IPS-18a (cell line): ENCODE measurements at regions not wholly inside any gene's neighbourhood (a gene's known extent, or its start where the extent isn't known, plus 50 kb on each side); places are given as distances from the start of the nearest gene placed in this dataset.
"Not testable (repeated sequence)": the region's sequence is repeated elsewhere in the genome, so short reads cannot be mapped to it uniquely, and the experiment has no call there.

Experiments used
- H3K27ac ChIP-seq: one replicate; pipeline ENCODE4 v1.5.1; 2013; ENCODE audit warnings: low read length
- H3K27me3 ChIP-seq: one replicate; pipeline ENCODE4 v1.6.1; 2013; ENCODE audit warnings: mild to moderate bottlenecking, low read length; ENCODE audit not compliant: control insufficient read depth, insufficient read depth
- H3K36me3 ChIP-seq: one replicate; pipeline ENCODE4 v1.6.1; 2013; ENCODE audit warnings: low read depth, low read length; ENCODE audit not compliant: control insufficient read depth
- H3K4me1 ChIP-seq: one replicate; pipeline ENCODE4 v1.6.1; 2013; ENCODE audit warnings: low read depth, low read length; ENCODE audit not compliant: control insufficient read depth
- H3K4me3 ChIP-seq: one replicate; pipeline ENCODE4 v1.5.1; 2013; ENCODE audit warnings: low read length
- H3K9ac ChIP-seq: one replicate; pipeline ENCODE4 v1.6.1; 2013; ENCODE audit warnings: mild to moderate bottlenecking, low read length, moderate library complexity
- H3K9me3 ChIP-seq: one replicate; pipeline ENCODE4 v1.6.1; 2013; ENCODE audit warnings: low read depth, low read length; ENCODE audit not compliant: control insufficient read depth

DNA sequence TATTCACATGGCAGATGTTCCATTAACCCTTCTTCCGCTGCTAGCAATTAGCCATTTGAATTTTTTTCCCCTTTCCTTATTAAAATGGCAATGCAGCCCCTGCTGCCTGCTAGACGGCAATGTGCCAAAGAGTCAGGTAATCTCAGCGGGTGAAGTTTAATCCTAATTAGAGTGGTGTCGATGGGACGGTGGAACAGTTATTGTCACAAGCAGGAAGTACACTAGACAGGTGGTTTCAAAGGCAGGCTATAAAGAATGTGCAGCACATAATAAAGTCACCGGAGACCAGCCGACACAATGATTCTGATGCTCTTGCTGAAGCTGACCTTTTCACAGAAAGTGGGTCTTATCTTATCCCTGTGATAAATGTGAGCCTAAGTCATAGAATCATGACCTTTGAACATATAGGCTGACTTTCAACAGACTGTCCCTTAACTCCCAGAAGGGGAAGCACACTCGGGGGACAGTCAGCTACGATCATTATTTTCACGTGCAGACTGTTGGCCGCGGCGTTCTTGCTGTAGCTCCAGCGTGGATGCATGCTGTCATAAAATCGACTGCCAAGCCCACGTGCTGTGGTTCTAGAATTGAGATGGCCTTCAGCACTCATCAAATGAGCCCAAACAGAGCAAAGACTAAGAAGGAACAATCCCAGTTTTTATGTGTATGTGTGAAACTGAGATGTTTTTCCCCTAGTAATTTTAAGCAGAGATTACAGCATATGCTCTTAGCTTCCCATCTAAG is 926.2 kb upstream of the SOX11 start:
- H3K4me1 ChIP-seq = no peaks in the 10 kb centered on the region
- H3K36me3 ChIP-seq = no peaks in the 10 kb centered on the region
- no peak overlapping the region for H3K4me3 ChIP-seq
- no peaks in the 10 kb centered on the region for H3K27me3 ChIP-seq
- H3K9ac ChIP-seq = no peak overlapping the region
- no peak overlapping the region for H3K27ac ChIP-seq
- no peaks in the 10 kb centered on the region for H3K9me3 ChIP-seq

DNA sequence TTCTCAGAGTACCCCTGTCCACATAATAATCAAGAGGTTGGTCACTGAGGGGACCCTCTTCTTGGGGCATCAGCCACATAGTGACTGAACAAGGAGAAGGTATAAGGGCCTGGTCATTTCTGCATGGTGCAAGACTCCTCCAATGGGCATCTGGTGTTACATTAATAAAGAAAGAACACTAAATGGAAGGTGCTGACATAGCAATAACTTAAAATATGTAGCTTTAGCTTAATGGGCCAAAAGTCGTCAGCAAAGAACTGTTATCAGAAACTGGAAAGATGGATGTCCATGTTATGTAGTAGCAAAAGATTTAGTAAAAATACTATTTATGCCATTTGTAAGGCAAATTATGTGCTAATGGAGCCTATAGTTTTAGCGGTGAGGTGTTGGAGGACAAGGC is 916.5 kb upstream of the SOX11 start:
- Histone ChIP-seq H3K9me3 (no peaks in the 10 kb centered on the region), H3K4me1 (no peaks in the 10 kb centered on the region), H3K27me3 (no peaks in the 10 kb centered on the region), H3K9ac (no peak overlapping the region), H3K4me3 (no peak overlapping the region), H3K36me3 (no peaks in the 10 kb centered on the region), H3K27ac (no peak overlapping the region)

DNA sequence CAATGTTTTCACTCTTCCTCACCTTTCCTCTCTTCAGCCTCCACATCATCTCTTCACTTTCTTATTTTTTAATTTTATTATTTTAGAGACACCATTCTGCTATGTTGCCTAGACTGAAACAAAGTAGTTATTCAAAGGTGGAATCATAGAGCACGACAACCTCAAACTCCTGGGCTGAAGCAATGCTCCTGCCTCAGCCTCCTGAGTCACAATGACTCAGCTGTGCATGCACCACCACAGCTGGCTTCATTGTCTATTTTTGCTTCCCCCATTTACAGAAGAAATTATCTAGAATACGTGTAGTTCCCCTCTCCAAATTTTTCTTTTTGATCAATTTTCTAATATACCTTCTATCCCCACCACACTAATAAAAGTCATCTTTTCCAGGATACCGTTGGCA is 911.5 kb upstream of the SOX11 start:
- no peaks in the 10 kb centered on the region for H3K36me3 ChIP-seq
- H3K27me3 ChIP-seq = no peaks in the 10 kb centered on the region
- no peaks in the 10 kb centered on the region for H3K9me3 ChIP-seq
- no peaks in the 10 kb centered on the region for H3K4me1 ChIP-seq
- H3K27ac ChIP-seq = no peak overlapping the region
- H3K4me3 ChIP-seq = no peak overlapping the region
- H3K9ac ChIP-seq = no peak overlapping the region

DNA sequence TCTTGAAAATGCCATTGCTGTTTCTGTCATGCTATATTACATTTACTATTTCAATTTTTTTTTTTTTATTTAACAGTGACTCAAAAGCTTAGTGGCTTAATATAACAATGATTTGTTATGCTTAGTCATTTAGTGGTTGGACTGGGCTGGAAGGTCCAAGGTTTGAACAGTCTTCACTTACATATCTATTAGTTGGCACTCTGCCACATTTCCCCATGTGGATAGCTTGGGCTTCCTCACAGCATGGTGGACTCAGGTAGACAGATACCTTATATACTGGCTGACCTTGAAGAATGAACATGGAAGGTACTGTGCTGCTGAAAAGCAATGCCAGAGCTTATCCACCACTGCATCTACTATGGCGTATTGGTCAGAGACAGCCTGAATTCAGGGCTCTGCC is 909.5 kb upstream of the SOX11 start:
- H3K4me3 ChIP-seq = no peak overlapping the region
- no peak overlapping the region for H3K27ac ChIP-seq
- no peaks in the 10 kb centered on the region for H3K4me1 ChIP-seq
- H3K9me3 ChIP-seq = no peaks in the 10 kb centered on the region
- no peaks in the 10 kb centered on the region for H3K27me3 ChIP-seq
- H3K9ac ChIP-seq = no peak overlapping the region
- H3K36me3 ChIP-seq = no peaks in the 10 kb centered on the region

DNA sequence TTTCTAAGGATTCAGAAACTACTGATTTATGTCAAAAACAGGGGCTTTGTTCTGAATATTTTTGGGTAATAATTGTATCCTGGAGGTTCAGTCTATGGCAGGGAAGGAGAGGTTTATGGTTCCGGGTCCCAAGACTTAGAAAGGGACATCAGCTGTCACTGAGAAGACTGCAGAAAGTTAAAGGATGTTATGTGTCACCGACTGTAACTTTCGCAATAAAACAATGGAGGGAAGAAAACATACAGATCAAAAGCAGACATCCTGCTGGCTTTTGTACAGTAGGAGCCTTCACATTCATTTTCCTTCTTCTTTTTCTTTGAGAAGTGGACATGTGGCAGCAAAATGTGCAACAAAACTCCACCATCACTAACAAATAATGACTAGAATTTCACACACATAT is 900.7 kb upstream of the SOX11 start:
- Histone ChIP-seq H3K27ac (no peak overlapping the region), H3K27me3 (no peaks in the 10 kb centered on the region), H3K9me3 (no peaks in the 10 kb centered on the region), H3K4me3 (no peak overlapping the region), H3K9ac (no peak overlapping the region), H3K36me3 (no peaks in the 10 kb centered on the region), H3K4me1 (no peaks in the 10 kb centered on the region)

DNA sequence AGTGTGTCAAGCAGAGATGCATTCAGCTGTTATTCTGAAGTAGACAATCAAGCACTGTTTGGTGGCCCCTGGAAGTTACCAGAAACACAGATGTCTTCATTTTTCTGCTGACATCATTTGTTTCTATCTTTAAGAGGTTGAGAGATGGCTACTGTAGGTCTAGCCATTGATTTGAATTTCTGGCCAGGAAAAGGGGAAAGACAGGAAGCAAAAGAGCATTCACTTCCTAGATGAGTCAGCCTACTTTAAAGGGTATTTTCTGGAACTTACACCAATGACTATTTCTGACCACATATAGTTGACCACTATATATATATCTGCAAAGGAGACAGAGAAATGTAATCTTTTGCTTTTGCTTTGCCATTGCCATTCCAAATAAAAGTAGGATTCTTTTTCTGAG is 900.1 kb upstream of the SOX11 start:
- Histone ChIP-seq H3K9ac (no peak overlapping the region), H3K36me3 (no peaks in the 10 kb centered on the region), H3K27me3 (no peaks in the 10 kb centered on the region), H3K27ac (no peak overlapping the region), H3K4me3 (no peak overlapping the region), H3K4me1 (no peaks in the 10 kb centered on the region), H3K9me3 (no peaks in the 10 kb centered on the region)

DNA sequence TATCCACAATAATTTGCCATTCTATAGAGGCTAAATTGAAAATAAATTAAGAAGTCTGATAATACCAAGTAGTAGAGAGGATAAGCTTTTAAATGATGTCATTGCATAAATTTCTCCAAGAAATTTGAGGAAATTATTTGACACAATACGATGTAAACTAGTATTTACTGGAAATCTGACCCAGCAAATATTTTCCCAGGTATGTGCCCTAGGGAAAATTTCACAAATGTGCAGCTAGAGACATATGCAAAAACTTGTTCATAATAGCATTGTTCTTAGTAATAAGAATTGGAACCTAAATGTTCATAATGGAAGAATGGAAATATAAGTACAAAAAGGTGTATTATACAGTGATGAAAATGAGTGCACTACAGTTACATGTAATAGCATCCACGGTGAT is 888.8 kb upstream of the SOX11 start:
- H3K9ac ChIP-seq = no peak overlapping the region
- no peak overlapping the region for H3K27ac ChIP-seq
- H3K9me3 ChIP-seq = no peaks in the 10 kb centered on the region
- H3K27me3 ChIP-seq = no peaks in the 10 kb centered on the region
- no peaks in the 10 kb centered on the region for H3K4me1 ChIP-seq
- H3K4me3 ChIP-seq = no peak overlapping the region
- no peaks in the 10 kb centered on the region for H3K36me3 ChIP-seq

DNA sequence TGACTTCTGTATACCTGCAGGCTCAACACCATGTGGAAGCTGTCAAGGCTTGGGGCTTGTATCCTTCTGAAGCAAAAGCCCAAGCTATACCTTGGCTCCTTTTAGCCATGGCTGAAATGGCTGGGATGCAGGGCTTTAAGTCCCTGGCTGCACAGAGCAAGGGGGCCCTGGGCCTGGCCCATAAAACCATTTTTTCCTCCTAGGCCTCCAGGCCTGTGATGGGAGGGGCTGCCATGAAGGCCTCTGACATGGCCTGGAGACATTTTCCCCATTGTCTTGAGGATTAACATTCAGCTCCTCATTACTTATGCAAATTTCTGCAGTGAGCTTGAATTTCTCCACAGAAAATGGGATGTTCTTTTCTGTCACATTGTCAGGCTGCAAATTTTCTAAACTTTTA is 878.0 kb upstream of the SOX11 start:
- not testable (repeated sequence) for H3K9ac ChIP-seq, H3K27me3 ChIP-seq, H3K36me3 ChIP-seq, H3K4me1 ChIP-seq, H3K27ac ChIP-seq, H3K4me3 ChIP-seq
- peaks cover 22% of the 10 kb centered on the region for H3K9me3 ChIP-seq

DNA sequence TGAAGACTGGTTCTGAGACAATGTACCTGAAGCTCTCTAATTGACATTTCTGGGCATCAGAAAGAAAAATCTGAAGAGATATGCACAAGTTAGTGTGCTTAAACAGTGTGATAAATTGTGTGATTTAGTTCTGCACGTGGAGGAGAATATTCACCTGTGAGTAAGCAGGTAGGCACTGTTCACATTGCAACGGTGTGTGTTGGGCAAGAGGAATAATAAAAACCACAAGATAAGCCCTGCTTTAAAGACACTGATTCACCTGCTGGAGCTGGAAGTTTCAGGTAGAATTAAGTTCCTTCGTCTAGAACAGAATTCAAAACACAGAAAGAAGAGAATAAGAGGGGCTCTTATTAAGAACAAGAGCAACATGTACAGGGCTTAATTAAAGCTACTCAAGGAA is 864.3 kb upstream of the SOX11 start:
- H3K4me1 ChIP-seq = peaks cover 4% of the 10 kb centered on the region
- no peak overlapping the region for H3K9ac ChIP-seq

DNA sequence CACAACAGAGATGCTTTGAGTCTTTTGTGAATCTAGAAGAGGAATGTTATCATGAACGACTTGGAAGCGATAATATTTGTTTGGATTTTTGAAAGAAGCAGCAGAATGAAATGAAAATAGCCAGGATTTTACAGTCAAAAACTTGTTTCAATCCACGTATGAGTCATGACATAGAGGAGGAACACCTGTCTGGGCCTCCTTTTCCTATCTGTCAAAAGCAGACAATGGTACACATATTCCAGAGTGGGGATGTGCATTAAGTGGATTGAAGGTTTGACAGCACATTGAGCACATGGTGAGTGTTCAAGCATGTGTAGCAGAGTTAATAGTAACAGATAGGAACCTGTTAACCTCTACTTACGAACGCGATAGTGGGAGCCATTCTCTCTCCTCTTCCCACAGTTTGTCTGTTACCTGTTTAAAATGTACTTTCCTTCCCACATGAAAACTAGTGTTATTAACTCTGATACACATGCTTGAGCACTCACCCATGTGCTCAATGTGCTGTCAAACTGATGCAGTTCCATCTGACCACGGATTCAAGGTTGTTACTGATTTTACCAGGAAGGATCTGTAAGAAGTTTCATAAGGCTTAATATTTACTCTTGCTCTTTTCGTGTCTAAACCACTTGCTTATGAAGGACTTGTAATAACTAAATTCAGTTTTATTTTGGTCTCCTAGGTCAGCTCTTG is 863.4 kb upstream of the SOX11 start:
- Histone ChIP-seq H3K4me3 (no peak overlapping the region), H3K9ac (no peak overlapping the region), H3K27ac (no peak overlapping the region), H3K4me1 (peaks cover 4% of the 10 kb centered on the region), H3K36me3 (no peaks in the 10 kb centered on the region), H3K27me3 (no peaks in the 10 kb centered on the region), H3K9me3 (no peaks in the 10 kb centered on the region)

More for the DNA sequence above, 864.3 kb upstream of the SOX11 start:
- Histone ChIP-seq H3K4me3 (no peak overlapping the region), H3K27ac (no peak overlapping the region), H3K27me3 (no peaks in the 10 kb centered on the region), H3K9me3 (no peaks in the 10 kb centered on the region), H3K36me3 (no peaks in the 10 kb centered on the region)

DNA sequence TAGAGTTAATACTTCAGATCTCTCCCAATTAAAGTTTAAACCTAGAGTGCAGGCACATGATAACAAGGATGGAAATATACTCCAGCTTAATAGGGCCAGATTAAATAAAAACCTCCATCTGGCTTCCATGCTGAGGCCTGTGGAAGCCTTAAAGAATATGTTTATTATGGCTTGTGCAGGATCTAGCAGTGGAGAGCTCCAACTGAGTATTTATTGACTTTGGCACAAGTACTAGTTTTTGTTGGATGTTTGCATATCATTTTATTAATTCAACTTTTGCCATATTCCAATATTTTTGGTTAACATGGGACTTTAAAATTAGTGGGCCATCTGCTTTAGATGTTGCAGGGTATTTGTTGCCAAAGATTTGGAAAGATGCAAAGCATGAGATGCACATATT is 860.4 kb upstream of the SOX11 start:
- H3K27me3 ChIP-seq = no peaks in the 10 kb centered on the region
- no peaks in the 10 kb centered on the region for H3K9me3 ChIP-seq
- H3K36me3 ChIP-seq = no peaks in the 10 kb centered on the region
- H3K4me1 ChIP-seq = peaks cover 1% of the 10 kb centered on the region
- H3K27ac ChIP-seq = no peak overlapping the region
- H3K4me3 ChIP-seq = no peak overlapping the region
- H3K9ac ChIP-seq = no peak overlapping the region

DNA sequence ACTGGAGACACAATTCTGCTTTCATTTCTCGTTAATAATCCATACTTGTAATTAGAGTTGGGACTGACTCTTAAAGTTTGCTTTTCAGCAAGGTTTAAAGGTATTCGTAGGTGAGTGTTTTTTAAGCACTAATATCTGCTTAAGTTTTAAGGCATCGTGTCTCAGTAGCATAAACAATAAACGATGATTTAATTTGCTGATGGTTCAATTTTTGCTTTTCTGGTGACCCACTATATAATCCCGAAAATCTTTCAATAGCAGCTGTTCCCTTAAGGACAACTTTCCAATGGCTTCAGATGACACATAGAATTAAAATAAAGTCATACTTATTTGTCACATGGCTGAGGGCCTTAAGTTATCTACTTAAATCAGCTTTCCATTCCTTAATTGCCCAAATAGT is 859.5 kb upstream of the SOX11 start:
- H3K9ac ChIP-seq = no peak overlapping the region
- no peak overlapping the region for H3K27ac ChIP-seq
- no peaks in the 10 kb centered on the region for H3K36me3 ChIP-seq
- no peaks in the 10 kb centered on the region for H3K27me3 ChIP-seq
- H3K4me3 ChIP-seq = no peak overlapping the region
- no peaks in the 10 kb centered on the region for H3K4me1 ChIP-seq
- no peaks in the 10 kb centered on the region for H3K9me3 ChIP-seq
